ENCODE measurements at regions not wholly inside any gene's neighbourhood (a gene's known extent, or its start where the extent isn't known, plus 50 kb on each side); places are given as distances from the start of the nearest gene placed in this dataset.

DNA sequence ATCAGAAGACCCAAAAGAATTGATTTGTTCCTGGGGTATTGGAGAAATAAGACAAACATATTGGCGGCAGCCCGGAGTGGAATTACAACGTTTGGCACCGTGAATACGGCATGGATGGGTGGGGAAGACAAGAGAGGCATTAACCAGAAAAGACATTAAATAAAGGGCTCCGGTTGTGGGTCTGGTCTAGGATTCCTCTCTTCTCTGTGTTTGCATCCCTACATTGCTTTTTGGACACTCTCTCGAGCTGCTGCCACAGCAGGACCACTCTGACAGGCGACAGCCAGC, 138.7 kb upstream of the PALM2AKAP2 start:
- BruUV-seq (replicated peaks), result no TSS peak

DNA sequence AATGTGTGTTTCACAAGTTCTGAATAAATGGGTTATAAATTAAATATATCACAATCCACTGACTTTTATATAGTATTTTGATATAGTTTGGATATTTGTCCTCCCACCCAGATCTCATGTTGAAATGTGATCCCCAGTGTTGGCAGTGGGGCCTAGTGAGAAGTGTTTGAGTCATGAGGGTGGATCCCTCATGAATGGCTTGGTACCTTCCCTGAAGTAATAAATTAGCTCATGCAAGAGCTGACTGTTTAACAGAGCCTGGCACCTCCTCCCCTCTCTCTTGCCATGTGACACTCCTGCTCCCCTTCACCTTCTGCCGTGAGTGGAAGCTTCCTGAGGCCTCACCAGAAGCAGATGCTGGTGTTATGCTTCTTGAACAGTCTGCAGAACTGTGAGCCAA, 127.9 kb upstream of the PALM2AKAP2 start:
- H3K9me2 ChIP-seq (ENCODE audit: insufficient read depth, low read length), result no peaks in the 10 kb centered on the region
- intact Hi-C loops (cut with micrococcal nuclease; ENCODE audit: unreplicated experiment), result no loop called here
- no peaks in the 10 kb centered on the region for H3K9me3 ChIP-seq (ENCODE audit: low read length)
- no TSS peak for BruUV-seq (replicated peaks)
- no peak overlapping the region for H3K4me3 ChIP-seq (ENCODE audit: low read depth, low read length, poor library complexity, severe bottlenecking)
- H3K36me3 ChIP-seq (ENCODE audit: insufficient read depth, low read length), result no peaks in the 10 kb centered on the region
- H3K79me2 ChIP-seq (ENCODE audit: insufficient read depth, low read depth, low read length), result no peaks in the 10 kb centered on the region
- CTCF ChIA-PET (ENCODE audit: unreplicated experiment), result no interaction called here
- no peak overlapping the region for H3K4me2 ChIP-seq (ENCODE audit: low read length)
- no peak for TF ChIP-seq EZH2phosphoT487 (IDR thresholded peaks at IDR 0.05; ENCODE audit: borderline replicate concordance, low read depth, low read length)
- TF ChIP-seq, protein P1, sequence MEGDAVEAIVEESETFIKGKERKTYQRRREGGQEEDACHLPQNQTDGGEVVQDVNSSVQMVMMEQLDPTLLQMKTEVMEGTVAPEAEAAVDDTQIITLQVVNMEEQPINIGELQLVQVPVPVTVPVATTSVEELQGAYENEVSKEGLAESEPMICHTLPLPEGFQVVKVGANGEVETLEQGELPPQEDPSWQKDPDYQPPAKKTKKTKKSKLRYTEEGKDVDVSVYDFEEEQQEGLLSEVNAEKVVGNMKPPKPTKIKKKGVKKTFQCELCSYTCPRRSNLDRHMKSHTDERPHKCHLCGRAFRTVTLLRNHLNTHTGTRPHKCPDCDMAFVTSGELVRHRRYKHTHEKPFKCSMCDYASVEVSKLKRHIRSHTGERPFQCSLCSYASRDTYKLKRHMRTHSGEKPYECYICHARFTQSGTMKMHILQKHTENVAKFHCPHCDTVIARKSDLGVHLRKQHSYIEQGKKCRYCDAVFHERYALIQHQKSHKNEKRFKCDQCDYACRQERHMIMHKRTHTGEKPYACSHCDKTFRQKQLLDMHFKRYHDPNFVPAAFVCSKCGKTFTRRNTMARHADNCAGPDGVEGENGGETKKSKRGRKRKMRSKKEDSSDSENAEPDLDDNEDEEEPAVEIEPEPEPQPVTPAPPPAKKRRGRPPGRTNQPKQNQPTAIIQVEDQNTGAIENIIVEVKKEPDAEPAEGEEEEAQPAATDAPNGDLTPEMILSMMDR (conservative IDR thresholded peaks at IDR 0.05; ENCODE audit: low read length), result no peak
- H4K20me1 ChIP-seq (ENCODE audit: insufficient read depth, low read length), result no peaks in the 10 kb centered on the region
- no peak overlapping the region for H2AFZ ChIP-seq (ENCODE audit: low read length)
- POLR2A ChIA-PET, result no interaction called here
- no peak overlapping the region for H3K27ac ChIP-seq (ENCODE audit: low read depth, low read length, poor library complexity, severe bottlenecking)
- DNase-seq (ENCODE audit: low spot score), result no peak
- no peaks in the 10 kb centered on the region for H3K4me1 ChIP-seq (ENCODE audit: insufficient read depth, low read length, poor library complexity, severe bottlenecking)

More for the DNA sequence above, 138.7 kb upstream of the PALM2AKAP2 start:
- Histone ChIP-seq H3K4me1 (ENCODE audit: insufficient read depth, low read length, poor library complexity, severe bottlenecking) (no peaks in the 10 kb centered on the region), H3K4me2 (ENCODE audit: low read length) (no peak overlapping the region), H3K9me3 (ENCODE audit: low read length) (no peaks in the 10 kb centered on the region), H3K4me3 (ENCODE audit: low read depth, low read length, poor library complexity, severe bottlenecking) (no peak overlapping the region), H3K36me3 (ENCODE audit: insufficient read depth, low read length) (no peaks in the 10 kb centered on the region), H3K27ac (ENCODE audit: low read depth, low read length, poor library complexity, severe bottlenecking) (no peak overlapping the region), H3K9me2 (ENCODE audit: insufficient read depth, low read length) (no peaks in the 10 kb centered on the region), H2AFZ (ENCODE audit: low read length) (no peak overlapping the region), H4K20me1 (ENCODE audit: insufficient read depth, low read length) (no peaks in the 10 kb centered on the region), H3K79me2 (ENCODE audit: insufficient read depth, low read depth, low read length) (no peaks in the 10 kb centered on the region)
- CTCF ChIA-PET (ENCODE audit: unreplicated experiment), result no interaction called here
- intact Hi-C loops (cut with micrococcal nuclease; ENCODE audit: unreplicated experiment), result no loop called here
- no peak for TF ChIP-seq EZH2phosphoT487 (IDR thresholded peaks at IDR 0.05; ENCODE audit: borderline replicate concordance, low read depth, low read length)
- TF ChIP-seq, protein P1 (conservative IDR thresholded peaks at IDR 0.05; ENCODE audit: low read length), result no peak
- no peak for DNase-seq (ENCODE audit: low spot score)
- POLR2A ChIA-PET, result no interaction called here

DNA sequence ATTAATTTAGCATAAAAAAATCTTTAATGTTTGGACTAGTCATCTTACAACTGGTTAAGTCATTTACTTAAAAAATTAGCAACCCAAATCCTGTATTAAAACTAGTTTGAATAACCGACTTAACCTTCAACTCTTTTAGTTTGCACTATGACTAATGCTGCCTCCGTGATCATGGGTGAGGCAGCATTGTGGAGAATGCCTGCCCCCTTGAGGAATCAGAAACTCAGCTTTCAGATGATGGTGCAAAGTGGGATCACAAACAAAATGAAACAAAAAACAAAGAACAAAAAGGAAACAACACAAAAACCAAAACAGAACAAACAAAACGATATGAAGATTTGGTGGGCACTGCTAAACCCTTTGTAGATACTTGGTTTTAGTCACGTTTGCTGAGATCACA, 127.0 kb upstream of the PALM2AKAP2 start:
- no peak overlapping the region for H3K4me3 ChIP-seq (ENCODE audit: low read depth, low read length, poor library complexity, severe bottlenecking)
- ChIA-PET CTCF (ENCODE audit: unreplicated experiment) (no interaction called here), POLR2A (interaction anchor here (0.8 kb wide), 1 partner anchor 819 kb away, joined by 3 read pairs; no protein-coding TSS in a partner anchor)
- H3K36me3 ChIP-seq (ENCODE audit: insufficient read depth, low read length), result no peaks in the 10 kb centered on the region
- H3K27ac ChIP-seq (ENCODE audit: low read depth, low read length, poor library complexity, severe bottlenecking), result no peak overlapping the region
- no peaks in the 10 kb centered on the region for H3K9me3 ChIP-seq (ENCODE audit: low read length)
- no peaks in the 10 kb centered on the region for H3K79me2 ChIP-seq (ENCODE audit: insufficient read depth, low read depth, low read length)
- BruUV-seq (replicated peaks), result no TSS peak
- TF ChIP-seq, protein P1 (conservative IDR thresholded peaks at IDR 0.05; ENCODE audit: low read length), result no peak
- TF ChIP-seq EZH2phosphoT487 (IDR thresholded peaks at IDR 0.05; ENCODE audit: borderline replicate concordance, low read depth, low read length), result no peak
- no peak overlapping the region for H2AFZ ChIP-seq (ENCODE audit: low read length)
- DNase-seq (ENCODE audit: low spot score), result no peak
- no peaks in the 10 kb centered on the region for H3K9me2 ChIP-seq (ENCODE audit: insufficient read depth, low read length)
- intact Hi-C loops (cut with micrococcal nuclease; ENCODE audit: unreplicated experiment), result no loop called here
- H3K4me1 ChIP-seq (ENCODE audit: insufficient read depth, low read length, poor library complexity, severe bottlenecking), result no peaks in the 10 kb centered on the region
- no peaks in the 10 kb centered on the region for H4K20me1 ChIP-seq (ENCODE audit: insufficient read depth, low read length)
- no peak overlapping the region for H3K4me2 ChIP-seq (ENCODE audit: low read length)
